ENCODE measurements at regions not wholly inside any gene's neighbourhood (a gene's known extent, or its start where the extent isn't known, plus 50 kb on each side); places are given as distances from the start of the nearest gene placed in this dataset.

DNA sequence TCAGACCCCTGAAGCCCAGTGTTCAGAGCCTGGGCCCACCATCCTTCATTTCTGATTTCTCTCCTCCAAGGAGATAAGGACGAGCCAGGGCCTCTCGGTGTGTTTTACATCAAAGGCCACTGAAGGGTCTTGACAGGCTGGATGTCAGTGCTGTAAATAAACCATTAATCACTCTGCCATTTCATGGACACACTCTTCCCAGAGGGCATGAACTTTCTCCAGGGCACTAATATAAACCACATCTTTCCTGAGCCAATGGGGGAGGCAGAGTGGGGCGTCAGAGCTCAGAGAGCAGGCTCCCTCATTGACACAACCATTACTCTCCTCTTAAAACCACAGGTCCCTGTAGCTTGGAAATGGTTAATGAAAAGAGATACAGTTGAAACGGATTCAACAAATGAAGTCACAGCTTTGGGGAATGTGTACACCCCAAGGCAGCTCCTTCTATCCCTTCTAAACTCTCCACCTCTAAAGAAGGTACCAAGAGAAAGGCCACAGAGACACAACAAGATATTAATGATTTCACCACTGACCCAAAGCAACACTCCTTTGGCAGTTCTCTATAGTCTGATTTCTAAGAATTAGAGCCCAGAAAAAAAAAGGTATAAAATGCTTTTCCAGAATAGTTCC is 200.6 kb downstream of the CHIC2 start:
- DNase-seq (ENCODE audit: low read depth, low spot score), result peak; percentile 14
- in situ Hi-C loops (cut with HindIII; ENCODE audit: low sequenced_read_pairs), result no loop called here
- TF ChIP-seq, protein P1, sequence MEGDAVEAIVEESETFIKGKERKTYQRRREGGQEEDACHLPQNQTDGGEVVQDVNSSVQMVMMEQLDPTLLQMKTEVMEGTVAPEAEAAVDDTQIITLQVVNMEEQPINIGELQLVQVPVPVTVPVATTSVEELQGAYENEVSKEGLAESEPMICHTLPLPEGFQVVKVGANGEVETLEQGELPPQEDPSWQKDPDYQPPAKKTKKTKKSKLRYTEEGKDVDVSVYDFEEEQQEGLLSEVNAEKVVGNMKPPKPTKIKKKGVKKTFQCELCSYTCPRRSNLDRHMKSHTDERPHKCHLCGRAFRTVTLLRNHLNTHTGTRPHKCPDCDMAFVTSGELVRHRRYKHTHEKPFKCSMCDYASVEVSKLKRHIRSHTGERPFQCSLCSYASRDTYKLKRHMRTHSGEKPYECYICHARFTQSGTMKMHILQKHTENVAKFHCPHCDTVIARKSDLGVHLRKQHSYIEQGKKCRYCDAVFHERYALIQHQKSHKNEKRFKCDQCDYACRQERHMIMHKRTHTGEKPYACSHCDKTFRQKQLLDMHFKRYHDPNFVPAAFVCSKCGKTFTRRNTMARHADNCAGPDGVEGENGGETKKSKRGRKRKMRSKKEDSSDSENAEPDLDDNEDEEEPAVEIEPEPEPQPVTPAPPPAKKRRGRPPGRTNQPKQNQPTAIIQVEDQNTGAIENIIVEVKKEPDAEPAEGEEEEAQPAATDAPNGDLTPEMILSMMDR (IDR thresholded peaks at IDR 0.05; ENCODE audit: low read depth, low read length), result no peak

DNA sequence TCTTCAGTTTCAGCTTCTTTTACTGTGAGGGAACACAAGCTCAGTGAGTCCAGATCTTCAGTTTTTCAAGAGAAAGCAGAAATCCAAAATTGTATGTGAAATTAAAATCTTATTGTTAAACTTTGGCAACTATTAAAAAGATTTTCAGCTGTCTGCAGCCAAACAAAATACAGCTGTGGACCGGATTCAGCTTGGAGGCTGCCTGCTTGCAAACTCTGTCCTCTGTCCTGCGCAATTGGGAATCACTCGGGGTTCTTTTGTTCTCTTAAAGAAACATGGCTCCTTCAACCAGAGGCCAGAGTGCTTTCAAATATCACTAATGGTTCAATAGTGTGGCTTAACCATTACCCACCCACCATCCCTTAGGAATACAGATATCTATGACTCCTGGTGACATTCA is 201.2 kb downstream of the CHIC2 start:
- H3K4me3 ChIP-seq (ENCODE audit: low read depth, low read length), result no peak overlapping the region
- TF ChIP-seq, protein P1 (IDR thresholded peaks at IDR 0.05; ENCODE audit: low read depth, low read length), result no peak
- DNase-seq (ENCODE audit: low read depth, low spot score), result peak; percentile 65
- in situ Hi-C loops (cut with HindIII; ENCODE audit: low sequenced_read_pairs), result no loop called here

More for the DNA sequence above, 200.6 kb downstream of the CHIC2 start:
- no peak overlapping the region for H3K4me3 ChIP-seq (ENCODE audit: low read depth, low read length)

DNA sequence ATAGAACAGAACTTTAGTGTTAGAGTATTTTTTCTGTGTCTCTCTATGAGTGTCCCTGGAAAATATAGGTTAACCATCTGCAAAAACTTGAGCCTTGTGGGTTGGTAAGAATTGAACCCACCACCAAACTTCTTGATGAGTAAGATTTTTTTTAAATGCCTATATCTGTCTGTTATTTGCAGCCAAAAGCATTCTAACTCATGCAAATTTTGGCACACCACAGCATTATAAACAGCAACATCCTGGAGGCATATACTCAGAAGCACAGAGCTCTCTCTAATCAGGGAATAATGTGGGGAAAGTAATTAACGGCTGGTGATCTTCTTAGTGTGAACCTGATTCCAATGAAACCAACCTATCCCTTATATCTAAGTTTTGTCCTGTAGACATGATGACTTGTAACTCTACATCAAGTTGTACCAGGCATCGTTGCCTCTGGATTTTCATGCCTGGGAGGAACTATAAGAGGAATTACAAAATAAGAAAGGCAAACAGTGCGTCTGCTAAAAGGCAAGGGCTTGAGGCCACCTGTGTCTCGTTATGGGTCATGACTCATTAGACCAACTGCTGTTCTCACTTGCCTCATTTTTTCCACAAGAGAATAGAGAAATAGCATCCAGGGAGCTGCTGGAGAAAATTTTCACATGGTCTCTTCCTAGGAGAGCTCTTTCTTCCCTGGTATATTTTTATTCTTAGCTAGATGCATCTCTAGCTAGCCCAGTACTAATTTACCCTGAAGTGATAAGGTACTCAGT is 202.4 kb downstream of the CHIC2 start:
- peak; percentile 96 for DNase-seq (ENCODE audit: low read depth, low spot score)
- TF ChIP-seq, protein P1 (IDR thresholded peaks at IDR 0.05; ENCODE audit: low read depth, low read length), result no peak
- no peak overlapping the region for H3K4me3 ChIP-seq (ENCODE audit: low read depth, low read length)
- in situ Hi-C loops (cut with HindIII; ENCODE audit: low sequenced_read_pairs), result no loop called here

DNA sequence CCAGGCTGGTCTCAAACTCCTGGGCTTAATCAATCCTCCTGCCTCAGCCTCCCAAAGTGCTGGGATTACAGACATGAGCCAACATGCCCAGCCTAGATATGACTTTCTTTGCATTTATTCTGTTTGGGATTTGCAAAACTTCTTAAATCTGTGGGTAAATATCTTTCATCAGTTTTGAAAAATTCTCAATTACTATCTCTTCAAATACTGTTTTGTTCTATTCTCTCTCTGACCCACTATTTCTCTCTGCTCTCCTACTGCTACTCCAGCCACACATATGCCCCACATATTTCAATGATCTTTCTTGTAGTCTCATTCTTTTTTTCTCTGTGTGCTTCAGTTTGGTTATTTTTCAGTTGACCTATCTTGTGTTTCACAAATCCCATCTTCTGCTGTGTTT is 205.1 kb downstream of the CHIC2 start:
- TF ChIP-seq, protein P1 (IDR thresholded peaks at IDR 0.05; ENCODE audit: low read depth, low read length), result no peak
- no peak overlapping the region for H3K4me3 ChIP-seq (ENCODE audit: low read depth, low read length)
- in situ Hi-C loops (cut with HindIII; ENCODE audit: low sequenced_read_pairs), result no loop called here
- DNase-seq (ENCODE audit: low read depth, low spot score), result no peak

DNA sequence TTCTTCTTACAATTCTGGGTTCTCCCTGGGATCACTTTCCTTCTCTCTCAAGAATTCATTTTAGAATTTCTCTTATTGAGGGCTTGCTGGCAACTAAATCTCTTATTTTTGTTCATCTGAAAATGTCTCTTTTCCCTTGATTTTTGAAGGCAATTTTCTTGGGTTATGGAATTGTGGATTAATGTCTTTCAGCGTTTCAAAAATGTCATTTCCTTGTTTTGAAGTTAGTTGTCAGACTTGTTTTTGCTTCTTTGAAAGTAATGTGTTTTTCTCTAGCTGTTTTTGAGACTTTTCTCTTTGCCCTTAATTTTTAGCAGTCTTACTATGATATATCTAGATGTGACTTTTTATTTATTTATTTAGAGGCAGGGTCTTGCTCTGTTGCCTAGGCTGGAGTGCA is 205.7 kb downstream of the CHIC2 start:
- H3K4me3 ChIP-seq (ENCODE audit: low read depth, low read length), result no peak overlapping the region
- TF ChIP-seq, protein P1 (IDR thresholded peaks at IDR 0.05; ENCODE audit: low read depth, low read length), result no peak
- in situ Hi-C loops (cut with HindIII; ENCODE audit: low sequenced_read_pairs), result no loop called here
- no peak for DNase-seq (ENCODE audit: low read depth, low spot score)

DNA sequence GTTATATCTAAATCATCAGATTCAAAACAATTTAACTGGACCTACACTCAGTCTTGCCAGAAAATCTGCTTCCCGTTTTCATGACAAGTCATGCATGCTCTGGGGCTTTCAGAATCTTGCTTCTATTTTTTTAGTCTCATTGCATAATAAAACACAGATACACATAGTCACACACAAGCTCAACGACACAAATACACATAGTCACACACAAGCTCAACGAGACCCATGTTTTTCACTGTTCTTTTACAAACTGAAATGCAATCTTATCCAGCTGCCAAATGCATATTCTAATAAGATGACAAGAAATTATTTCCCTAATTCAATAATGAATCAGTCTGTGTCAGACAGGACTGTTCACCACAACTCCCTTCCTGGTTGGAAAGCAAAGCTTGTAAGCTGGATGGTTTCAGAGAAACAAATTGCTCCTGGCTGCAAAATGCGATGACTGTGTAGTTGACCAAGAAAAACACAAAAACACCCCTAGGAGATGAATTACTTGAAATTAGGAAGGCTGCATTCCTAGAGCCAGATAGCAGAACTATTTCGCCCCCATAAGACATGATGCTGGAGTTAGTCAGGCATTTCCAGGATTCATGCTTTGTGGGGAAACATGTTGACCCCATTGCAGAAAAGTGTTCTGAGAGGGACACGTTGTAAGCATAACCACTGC is 208.7 kb downstream of the CHIC2 start:
- TF ChIP-seq, protein P1 (IDR thresholded peaks at IDR 0.05; ENCODE audit: low read depth, low read length), result no peak
- H3K4me3 ChIP-seq (ENCODE audit: low read depth, low read length), result no peak overlapping the region
- DNase-seq (ENCODE audit: low read depth, low spot score), result peak; percentile 84
- in situ Hi-C loops (cut with HindIII; ENCODE audit: low sequenced_read_pairs), result no loop called here

Data from astrocyte of the spinal cord (primary cell).